AG09319 (cell line): ENCODE measurements at regions not wholly inside any gene's neighbourhood (a gene's known extent, or its start where the extent isn't known, plus 50 kb on each side); places are given as distances from the start of the nearest gene placed in this dataset.

Experiments used
- DNase-seq: peaks from one replicate; pipeline ENCODE4 v3.0.0-alpha.2; 2010; ENCODE audit warnings: low read depth; ENCODE audit errors: extremely low read depth
- TF ChIP-seq, protein P1 (sequence below): IDR thresholded peaks from 2 replicates; pipeline ENCODE4 v1.5.1; 2011; ENCODE audit warnings: low read depth, mild to moderate bottlenecking, inconsistent platforms, low read length, moderate library complexity

DNA sequence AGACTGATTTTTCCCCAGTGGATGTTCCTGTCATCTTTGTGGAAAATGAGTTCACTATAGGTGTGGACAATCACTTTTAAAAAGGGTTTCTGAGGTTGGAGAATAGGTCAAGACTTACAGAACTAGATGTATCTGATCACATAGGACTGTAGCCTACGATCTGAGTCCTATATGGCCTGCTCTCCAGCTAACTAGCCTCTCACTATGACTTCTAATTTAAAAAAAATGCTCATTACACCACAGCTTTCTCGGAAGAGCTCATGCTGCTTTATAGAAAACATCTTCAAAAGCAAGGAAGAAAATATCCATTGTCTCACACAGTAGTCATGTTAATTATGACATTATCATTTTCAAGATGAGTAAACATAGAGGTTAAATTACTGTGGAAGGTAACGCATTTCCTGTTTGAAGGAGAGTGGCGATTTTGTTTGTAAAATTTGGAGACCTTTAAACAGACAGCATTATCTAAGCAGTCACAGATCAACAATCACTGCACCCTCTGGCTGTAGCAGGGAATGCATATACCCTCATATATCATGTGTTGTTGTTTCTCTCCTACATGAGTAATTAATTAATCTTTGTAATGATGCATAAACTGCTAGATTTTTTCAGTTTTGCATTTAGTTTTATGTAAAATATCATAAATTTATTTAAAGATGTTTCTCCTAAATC, 573.7 kb downstream of the GABRG2 start:
- TF ChIP-seq, protein P1, sequence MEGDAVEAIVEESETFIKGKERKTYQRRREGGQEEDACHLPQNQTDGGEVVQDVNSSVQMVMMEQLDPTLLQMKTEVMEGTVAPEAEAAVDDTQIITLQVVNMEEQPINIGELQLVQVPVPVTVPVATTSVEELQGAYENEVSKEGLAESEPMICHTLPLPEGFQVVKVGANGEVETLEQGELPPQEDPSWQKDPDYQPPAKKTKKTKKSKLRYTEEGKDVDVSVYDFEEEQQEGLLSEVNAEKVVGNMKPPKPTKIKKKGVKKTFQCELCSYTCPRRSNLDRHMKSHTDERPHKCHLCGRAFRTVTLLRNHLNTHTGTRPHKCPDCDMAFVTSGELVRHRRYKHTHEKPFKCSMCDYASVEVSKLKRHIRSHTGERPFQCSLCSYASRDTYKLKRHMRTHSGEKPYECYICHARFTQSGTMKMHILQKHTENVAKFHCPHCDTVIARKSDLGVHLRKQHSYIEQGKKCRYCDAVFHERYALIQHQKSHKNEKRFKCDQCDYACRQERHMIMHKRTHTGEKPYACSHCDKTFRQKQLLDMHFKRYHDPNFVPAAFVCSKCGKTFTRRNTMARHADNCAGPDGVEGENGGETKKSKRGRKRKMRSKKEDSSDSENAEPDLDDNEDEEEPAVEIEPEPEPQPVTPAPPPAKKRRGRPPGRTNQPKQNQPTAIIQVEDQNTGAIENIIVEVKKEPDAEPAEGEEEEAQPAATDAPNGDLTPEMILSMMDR, result no peak
- no peak for DNase-seq

DNA sequence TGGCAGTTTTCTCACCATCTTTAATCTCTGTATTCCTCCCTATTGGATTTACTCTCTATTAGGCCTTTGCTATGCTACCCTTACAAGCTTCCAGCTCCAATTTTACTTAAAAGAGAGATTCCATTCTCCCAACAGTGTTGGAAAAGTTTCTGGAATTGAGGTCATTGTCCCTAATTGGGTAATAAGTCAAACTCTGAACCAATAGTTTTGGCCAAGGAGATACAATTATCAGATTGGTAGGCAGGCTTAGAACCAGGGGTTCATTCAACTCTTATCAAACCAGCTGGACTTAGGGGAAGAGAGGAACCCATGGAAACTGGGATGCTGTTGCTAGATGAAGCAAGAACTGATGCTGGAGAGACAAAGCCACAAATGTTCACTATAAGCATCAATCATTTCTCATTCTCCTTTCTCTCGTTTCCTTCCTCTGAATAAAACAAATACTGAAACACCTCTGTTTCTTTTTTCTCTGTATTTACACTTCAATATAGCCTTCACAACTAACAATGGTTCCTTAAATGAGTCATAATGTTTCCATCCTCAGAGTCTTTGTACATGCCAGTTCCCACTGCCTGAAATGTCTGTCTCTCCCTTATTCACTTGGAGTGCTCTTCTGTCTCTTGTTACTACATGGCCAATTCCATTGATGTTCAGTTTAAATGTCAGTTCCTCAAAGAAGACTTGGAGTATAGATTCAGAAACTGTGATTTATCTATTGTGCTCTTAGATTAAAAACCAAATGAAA, 587.3 kb downstream of the GABRG2 start:
- TF ChIP-seq, protein P1, result no peak
- DNase-seq, result no peak

DNA sequence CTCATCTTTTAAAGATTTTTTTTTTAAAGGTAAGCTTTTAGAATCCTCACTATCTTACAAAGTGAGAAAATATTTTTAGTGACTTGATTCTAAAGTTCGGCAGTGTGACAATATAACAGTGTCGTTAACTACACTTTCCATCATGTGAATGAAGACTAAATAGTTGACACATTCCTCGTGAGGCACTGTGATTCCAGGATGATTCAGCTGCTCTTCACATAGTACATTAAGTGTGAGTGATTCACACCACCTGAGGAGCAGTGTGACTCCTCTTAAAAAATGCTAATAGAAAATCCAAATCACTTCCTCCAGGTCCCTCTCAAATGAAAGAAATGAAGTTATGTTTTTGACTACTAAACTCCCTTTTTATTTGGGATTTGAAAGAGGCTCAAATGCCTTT, 589.5 kb downstream of the GABRG2 start:
- no peak for DNase-seq

DNA sequence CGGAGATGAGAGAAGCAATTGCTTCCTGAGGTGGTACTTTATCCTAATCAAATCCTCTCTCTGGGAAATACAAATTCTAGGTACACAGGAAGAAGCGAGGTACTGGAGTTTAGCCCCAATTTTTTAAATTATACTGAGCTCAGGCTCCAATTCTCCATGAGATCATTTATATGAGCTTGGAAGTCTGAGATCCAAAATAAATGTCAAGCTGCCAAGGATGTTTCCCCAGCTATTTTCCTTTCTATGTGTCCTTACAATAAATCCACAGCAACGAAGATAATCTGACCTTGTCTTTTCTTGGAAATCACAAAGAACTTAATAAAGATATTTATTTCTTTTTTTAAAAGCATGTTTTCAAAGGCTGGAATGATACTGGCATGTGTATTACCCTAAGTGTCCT, 597.3 kb downstream of the GABRG2 start:
- TF ChIP-seq, protein P1, result no peak
- DNase-seq, result no peak

More for the DNA sequence above, 589.5 kb downstream of the GABRG2 start:
- TF ChIP-seq, protein P1, result no peak

DNA sequence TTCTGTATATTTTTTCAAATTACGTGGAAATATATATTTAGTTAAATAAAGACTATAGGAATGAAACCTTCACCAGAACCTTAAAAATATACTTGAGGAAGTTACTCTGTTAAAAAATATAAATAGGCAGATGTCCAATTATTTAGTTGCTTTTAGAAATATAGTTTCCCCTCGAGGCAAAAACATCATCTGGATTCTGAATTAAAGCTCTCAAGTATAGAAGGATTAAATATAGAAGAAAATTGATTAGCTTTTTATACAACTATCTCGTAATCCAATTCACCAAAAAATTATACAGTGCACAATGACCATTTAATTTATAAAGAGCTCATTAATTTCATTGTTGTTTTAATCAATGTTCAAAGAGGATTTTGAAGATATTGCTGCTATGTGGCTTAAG, 601.4 kb downstream of the GABRG2 start:
- DNase-seq, result no peak
- TF ChIP-seq, protein P1, result no peak

DNA sequence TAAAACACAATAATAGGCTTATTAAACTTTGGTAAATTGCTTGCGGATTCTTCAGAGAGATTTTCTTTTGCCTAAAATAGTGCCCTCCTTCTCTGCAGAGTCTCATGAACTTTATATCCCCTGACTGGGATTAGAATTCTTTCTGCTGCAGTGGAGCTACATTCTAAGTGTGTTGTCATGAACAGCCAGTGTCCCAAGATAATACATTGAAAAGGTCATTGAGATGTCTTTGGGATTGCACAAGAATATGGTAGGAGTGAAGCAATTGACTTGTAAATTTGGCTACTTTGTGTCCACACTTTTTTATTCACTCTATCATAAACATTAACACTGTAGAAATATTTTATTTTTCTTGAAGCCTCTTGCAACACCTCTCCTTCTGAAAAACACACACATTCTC, 604.5 kb downstream of the GABRG2 start:
- DNase-seq, result no peak
- TF ChIP-seq, protein P1, result no peak

DNA sequence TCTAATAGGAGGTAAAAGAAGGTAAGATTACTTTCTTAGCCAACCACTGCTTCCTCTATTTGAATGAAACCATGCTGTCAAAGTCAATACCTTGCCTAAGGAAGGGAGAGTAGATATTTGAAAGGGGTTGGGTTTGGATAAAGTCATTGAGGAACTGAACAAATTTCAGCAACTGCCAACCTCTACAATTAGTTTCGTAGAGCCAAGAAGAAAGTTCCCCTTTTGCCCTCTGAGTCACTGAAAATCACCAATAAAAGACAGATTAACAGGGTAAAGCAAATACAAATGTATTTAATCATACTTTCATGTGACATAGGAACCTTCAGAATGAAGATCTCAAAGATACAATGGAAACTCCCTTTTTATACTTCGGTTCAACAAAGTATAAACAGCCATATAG, 615.7 kb downstream of the GABRG2 start:
- no peak for DNase-seq
- TF ChIP-seq, protein P1, result no peak
